ENCODE measurements at regions not wholly inside any gene's neighbourhood (a gene's known extent, or its start where the extent isn't known, plus 50 kb on each side); places are given as distances from the start of the nearest gene placed in this dataset.

DNA sequence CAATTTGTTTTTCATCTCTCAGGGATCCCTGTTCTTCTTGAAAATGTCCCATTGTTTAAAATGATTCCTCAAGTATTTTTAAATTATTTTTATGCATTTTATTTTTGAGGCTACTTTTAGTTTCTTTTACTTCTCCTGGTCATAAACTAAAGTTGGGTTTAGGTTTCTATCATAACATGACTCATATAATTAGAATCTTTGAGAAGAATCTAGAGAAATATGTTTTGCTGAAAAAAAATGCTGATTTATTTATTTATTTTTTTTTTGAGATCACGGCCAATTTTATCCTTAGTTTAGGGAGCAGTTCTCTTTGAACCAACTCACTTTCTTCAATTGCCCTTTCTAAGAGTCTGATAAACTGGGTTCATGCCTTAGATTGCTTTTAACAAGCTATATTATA lies 1157.1 kb downstream of the BCL11B start:
- no peak for DNase-seq

DNA sequence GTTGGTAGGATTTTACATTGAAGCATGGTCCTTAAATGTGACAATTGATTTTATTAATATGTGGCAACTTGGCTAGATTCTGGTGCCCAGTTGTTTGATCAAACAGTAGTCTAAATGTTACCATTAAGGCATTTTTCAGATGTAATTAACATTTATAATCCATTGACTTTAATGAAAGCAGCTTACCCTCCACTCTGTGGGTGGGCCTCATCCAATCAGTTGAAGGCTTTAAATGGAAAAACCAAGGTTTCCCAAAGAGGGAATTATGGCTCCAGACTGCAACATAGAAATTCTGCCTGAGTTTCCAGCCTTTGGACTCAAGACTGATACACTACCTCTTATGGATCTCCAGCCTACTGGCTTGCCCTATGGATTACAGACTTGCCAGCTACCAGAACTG lies 1153.2 kb downstream of the BCL11B start:
- DNase-seq = no peak

DNA sequence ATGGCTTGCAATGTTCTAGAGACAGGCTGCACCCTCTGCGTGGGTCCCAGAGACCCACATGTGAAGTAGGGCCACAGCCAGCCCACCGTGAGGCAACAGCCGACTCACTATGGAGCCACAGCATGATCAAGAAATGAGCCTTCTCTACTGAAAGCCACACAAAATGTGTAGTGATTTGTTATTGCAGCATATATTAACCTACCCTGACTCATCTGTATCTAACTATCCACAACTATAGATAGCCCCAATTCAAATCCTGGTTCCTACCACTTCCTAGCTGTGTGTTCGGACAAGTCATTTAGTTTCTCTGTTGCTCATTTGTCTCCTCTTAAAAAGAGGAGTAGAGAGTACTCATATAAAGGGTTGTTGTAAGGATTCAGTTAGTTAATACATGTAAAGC lies 1152.3 kb downstream of the BCL11B start:
- DNase-seq = no peak

DNA sequence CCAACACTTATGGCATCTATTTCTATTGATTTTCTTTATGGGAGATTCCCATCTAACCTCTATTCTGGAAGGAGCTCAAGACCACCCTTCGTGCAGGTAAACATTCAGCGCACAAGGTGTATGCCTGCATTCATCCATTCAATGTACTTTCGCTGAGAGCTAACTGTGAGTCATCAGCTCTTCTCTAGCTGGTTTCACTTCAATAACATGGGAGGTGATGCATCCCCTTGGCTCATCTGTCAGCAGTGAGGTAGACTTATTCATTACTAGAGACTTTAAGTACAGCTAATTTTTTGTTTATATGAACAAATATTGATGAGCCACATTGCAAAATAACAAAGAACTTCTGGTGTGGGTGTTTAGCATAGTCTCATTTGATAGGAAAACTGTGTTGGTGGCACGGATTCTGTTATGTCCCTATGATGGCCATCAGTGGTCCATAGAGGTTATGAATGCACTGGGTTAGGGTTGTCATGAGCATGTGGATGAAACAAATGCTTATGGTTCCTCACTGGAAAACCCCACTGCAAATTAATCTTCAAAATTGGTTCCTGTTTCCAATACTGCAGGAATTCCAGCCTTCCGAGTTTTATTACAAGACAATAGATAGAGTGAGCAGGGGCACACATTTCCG lies 1151.0 kb downstream of the BCL11B start:
- no peak for DNase-seq

DNA sequence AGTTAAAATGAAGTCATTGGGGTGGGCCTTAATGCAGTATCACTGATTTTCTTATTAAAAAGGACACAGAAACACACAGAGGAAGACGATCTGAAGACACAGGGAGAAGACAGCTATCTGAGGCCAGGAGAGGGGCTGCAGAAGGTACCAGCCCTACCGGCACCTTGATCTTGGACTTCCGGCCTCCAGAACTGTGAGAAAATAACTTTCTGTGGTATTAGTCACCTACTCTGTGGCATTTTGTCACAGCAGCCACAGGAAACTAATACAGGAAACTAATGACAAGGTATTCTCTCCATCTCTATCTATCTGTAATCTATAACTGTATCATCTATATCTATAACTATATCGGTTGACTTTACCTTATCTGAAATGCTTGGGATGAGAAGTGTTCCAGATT lies 1149.5 kb downstream of the BCL11B start:
- DNase-seq = no peak

DNA sequence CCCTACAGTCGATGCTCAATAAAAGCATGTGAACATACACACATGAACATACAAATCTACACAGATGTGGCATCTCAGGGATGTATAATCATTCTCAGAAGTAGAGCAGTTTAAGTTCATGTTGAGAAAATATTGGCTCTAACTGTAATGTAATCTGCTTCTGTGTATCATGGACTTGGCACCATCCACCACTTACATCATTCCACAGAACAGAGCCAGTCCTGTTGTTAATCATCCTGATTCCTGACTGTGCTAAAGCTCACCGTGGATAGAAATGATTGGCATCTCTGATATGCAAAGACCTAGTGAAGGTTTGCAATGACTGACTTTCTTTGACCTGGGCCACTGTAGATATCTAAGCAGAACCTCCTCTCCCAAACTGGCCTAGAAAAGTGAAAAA lies 1141.3 kb downstream of the BCL11B start:
- DNase-seq = no peak

DNA sequence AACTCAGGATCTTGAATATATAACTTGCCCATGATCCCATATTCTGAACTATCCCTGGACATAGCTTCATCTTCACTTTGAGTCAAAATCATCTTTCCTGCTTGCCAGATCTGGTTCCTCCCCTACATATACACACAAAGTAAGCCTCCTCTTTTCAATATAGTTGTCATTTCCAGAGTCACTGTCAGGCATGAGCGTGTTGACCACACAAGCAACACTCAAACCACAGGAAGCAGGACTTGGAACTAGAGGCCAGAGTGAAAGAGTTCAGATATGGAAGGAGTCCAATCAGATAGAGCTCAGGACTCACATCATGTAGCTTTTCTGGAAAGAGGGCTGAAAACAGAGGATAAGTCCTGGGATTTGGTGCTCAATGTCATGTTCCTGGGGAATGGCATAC lies 1140.6 kb downstream of the BCL11B start:
- no peak for DNase-seq

DNA sequence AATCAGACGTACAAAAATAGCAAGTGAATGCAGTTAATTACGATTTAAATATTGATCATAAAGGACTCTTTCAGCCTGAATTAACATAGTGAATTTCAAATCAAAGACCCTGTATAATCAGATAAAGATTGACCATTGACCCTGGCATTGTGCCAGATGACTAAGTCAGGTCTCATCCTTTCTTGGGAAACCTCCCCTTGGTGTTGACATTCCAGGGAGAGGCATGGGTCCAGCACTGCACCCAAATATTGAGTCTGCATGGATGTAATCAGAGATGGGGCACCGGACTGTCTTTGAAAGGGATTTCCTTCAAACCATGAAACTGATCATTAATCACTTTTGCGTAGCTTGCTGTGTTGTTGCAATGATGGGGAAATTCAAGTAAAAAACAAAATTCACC lies 1138.2 kb downstream of the BCL11B start:
- no peak for DNase-seq

DNA sequence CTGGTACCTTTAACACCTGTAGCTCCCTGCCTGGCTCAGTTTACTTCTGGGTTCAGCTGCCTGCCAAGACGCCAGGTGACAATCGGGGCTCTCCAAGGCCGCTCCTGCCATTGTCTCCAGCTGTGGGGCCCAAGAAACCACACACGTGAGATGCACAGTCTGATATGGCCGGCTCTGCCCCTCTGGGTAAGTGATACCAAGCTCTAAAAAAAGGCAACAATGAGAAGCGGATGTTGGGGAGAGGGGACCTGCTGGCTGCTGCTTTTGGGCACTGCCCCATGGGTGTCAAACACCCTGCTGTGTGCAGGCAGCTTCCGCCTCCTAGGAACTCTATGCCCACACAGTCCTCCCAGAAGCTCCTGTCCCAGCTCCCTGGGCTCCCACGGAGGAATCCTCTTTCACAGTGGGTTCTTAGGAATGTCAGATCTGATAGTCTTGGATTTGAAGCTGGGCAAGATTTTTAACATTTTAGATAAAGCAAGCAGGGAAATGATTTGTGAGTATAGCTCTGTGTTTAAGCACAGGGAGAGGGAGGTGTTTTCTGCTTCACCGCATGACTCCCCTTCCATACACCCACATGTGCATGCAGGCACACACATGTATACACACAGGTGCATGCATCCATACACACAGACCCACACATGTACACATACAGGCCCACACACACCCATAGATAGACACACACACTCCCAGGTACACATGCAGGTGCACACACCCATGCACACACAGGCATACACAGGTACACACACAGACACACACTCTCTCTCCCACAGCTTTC lies 1135.8 kb downstream of the BCL11B start:
- DNase-seq = no peak

DNA sequence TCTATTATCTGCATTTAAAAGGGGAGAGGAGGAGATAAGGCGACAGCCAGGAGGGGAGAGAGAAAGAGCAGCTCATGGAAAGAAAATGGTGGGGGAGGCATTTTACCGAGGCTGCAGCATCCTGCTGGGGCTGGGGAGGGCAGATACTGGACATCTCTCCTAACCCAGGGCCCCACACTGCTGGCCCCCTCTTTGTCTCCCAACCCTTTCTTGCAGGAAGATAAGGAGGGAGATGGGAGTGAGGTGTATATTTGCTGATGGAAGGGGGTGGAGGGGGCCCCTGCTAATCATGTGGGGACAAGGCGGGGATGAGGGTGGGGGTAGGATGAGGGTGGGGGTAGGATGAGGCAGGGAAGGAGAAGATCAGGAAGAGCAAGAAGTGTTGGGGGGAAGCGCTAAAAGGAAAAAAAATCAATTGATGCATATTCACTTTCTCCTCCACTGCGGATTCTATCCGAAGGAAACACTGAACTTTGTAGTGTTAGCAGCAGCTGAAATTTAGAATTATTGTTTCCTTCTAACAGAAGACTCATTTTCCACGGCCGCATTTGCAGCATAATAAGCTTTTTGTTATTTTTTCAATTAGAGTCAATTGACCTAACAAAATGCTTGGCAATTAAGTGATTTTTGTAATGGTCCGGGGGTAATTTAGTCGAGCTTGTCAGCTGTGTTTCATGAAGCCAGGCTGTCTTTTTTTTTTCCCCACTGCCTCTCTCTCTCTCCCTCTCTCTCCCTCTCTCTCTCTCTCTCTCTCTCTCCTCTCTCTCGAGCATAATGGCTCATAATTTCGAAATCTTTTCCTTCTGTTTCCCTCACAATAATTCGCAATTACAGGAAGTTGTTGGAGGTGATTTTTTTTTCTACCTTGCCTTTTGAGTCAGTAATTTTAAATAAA lies 1134.6 kb downstream of the BCL11B start:
- peak; percentile 23 to 32 for DNase-seq

DNA sequence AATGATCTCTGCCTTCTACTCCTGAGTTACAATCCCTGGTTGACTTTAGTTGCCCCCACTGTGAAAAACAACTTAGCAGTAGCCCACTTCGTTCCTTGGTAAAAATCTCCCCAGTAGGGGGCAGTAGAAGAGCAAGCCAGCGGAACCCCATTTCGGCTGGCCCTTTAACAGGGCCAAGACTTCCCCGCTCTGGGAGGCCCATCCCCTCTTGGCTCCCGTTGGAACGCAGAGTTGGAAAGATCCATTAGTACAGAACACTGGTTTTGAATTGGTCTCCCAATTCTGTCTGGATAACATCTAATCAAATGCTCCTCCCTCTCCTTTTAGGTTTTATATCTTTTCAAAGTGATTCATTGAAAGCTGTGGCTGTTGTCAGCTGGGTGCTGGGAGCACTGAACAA lies 1133.3 kb downstream of the BCL11B start:
- no peak for DNase-seq

DNA sequence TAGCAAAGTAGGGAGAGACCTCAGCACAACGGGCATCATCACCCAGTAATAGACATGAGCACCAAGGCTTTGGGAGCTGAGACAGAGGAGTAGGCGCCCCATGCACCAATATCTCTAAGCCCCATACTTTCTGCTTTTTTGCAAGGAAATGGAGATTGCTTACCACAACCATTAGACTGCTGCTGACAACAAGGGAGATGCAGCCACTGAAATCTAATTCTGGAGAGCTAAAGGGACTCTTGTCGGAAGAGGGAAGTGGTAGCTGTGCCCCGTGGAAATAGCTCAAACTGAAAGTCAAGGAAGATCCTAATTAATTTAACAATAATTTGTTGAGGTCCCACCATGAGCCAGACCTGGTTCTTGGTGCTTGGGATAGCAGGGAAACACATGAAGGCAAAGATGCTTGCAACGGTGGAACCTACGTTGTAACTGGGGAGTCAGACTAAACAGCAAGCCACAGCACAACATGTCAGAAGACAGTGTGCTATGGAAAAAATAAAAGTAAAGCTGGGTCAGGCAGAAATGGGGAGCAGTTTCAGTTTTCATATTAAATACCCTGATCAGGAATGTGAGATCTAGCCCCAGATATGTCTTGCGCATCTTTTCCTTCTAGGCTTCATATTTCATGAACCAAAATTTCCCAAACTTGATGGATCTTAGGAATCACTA lies 1131.0 kb downstream of the BCL11B start:
- DNase-seq = no peak

DNA sequence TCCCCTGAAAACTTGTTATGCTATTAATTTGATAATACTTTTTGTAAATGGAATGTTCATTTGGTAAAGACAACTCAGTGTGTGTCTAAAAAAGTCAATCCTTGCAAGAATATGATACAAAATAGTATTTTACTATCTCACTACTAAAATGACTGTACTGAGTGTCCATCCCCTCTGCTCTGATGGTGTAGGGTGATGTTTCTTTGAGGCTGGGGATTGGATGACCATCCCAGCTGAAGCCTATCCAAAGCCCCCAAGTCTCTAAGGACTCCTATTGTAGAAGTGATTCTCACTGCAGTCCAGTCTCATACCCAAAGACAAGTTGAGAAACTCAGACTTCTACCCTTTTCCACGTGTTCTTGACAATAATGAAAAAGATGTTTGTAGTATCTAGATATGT lies 1128.4 kb downstream of the BCL11B start:
- no peak for DNase-seq

DNA sequence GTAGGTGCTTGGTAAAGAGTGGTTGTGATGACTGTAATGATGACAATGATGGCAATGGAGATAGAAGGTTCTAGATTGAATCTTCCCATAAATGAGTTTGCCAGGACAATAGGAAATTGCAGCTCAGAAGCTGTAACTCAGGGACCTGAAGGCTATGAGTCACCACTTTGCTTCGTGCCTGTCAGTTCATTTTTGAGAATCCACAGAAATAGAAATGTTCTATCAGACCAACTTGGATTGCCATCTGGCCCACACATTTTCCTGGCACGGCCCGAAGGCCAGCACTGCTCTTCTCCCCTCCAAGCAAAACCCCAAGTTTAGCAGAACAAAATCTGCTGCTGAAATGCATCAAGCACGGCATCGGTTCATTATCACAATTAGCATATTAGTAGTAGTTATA lies 1127.0 kb downstream of the BCL11B start:
- DNase-seq = no peak

DNA sequence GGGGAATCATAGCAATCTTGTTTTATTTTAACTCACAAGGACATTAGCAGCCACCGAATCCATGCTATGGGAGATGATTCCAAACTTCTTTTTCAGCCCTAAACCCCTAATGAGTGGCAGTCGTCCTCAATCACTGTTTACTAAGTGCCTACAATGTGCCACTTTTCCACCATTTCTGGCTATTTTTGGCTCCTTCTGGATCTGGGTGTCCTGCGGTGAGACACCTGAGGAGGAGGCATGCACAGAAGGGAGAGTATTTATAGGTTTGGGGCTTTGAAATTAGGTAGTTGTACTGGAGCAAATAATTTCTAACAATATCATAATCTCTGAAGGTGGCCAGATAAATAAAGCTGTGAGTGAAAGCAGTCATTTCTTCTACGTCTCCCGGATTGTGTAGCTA lies 1125.6 kb downstream of the BCL11B start:
- DNase-seq = no peak

DNA sequence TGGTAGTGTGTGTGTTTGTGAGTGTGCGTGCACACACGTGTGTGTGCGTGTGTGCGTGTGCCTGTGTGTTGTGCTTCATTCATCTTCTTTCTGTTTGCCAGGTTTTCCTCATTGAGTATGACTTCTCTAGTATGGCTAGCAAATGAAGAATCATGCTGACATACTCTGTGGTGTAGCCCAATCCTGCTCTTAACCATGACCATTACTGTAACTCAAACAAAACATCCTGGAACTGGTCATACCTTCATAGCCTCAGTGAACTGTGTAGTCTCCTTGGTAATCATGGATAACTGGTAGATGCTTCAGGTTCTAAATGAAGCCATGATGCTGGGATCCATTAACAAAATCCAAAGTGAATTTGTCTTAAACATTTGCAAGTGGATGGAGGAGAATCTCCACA lies 1117.7 kb downstream of the BCL11B start:
- no peak for DNase-seq

DNA sequence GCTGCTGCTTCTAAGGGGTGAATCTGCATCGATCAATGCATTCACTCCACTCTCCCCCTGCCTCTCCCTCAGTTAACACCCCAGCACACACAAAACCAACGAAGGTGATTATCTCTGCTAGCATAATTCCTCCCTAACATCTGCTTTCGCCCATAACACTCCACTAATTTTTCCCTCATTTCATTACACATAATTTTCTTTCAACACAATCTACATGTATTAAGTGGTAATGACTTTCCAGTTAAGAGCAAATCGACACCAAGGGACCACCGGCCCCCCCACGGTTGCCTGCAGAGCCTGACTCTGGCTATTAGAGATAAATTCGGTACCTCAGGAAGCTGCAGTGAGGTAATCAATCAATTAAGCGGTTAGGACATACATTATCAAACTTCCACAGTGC lies 1115.6 kb downstream of the BCL11B start:
- no peak for DNase-seq

DNA sequence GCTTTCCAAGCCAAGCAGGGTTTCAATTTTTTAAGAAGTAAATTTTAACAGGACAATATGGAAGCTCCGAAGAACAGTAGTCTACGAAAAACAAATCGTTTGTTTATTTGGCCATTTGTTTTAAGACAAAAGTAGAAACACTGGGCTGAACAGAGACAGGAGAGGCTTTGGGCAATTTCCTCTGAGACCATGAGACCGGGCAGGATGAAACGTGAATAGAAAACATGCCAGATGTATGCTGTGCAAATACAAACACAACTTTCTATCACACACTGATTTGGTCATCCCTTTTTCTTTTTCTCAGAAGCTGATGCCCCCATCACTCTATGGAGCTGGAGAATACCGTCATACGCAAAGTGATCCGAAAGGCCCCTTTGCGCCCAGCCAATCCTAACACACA lies 1111.1 kb downstream of the BCL11B start:
- DNase-seq = no peak

DNA sequence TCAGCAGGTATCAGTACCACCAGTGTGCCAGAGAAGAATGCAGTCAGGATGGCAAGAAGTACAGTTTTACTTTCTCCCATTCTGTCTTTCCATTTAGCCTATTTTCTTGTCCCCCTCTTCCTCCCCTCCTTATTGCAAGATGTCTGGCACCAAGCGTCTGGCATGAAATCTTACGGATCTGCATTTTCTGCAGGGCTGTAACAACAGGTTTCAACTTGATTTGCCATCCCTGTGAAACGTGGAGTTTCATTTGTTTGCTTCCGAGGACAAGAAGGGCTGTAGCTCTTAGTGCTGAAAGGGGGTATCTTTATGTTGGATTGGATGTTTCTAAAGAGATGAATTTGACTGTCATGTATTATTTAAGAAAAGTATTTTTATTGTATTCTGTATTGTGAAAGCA lies 1110.6 kb downstream of the BCL11B start:
- no peak for DNase-seq

DNA sequence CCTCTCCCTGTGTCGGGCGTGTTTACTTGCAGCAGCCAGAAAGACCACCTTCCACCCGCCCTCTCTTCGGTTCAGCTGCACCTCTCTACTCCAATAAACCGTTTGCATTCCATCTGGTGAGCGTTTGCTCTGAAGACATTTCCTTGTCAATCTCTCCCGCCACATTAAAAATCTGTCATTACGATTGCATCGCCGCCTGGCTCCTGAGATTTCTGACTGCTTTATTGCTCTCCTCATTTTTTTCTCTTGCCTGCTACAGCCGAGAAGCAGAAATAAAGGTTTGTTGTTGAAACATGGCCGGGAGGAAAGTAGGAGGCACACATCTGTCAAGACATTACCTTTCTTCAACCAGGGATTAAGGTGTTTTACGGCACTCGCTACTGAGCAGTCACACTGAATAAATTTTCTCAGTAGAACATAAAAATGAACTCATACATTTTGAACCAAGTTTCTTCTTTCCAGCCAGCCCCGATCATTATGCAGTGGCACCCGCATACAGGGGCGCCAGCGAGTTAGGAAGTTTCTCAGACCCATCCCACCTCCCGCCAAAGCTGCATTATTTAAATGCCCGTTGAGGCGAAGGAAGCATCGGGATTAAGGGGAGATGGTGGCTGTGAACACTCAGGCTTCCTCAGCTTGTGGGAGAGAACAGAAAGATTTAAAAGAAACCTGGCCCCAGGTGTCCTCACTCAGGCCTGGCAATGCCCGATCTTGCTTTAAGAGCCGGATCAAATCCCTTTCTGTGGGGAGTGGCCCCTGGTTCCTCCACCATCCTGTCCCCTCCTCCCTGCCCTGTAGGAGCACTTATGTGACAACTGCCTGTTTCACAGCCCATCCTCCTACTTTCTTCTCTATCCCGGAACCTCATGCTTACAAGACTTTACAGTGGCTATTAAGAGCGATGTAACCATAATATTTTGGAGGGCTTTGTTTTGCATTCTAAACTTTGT lies 1108.9 kb downstream of the BCL11B start:
- no peak for DNase-seq

DNA sequence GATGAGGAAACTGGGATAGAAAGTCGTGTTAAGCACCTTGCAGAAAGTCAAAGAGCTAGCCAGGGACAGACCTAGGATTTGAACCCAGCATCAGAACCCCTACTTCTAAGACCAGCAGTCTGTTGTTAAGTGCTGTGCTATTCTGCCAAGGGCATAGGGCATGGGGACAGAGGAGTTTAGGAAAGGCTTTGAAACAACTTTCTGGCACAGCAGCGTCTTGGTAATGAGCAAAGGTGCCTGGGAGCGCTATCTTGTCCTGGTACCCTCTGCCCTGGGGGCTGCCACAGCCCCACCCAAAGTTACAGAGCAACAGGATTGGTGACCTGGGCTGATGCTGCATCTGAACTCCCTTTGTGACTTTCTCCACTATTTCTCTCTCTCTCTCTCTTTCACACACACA lies 1108.1 kb downstream of the BCL11B start:
- no peak for DNase-seq

Measured in right lung (tissue), 2 donors.